OCI-LY3 (cell line): ENCODE measurements at regions not wholly inside any gene's neighbourhood (a gene's known extent, or its start where the extent isn't known, plus 50 kb on each side); places are given as distances from the start of the nearest gene placed in this dataset.

Experiments
- H2AFZ ChIP-seq: fragments of 200-600, 300-600 bp; shearing (Covaris generic); 2 replicates; pipeline ENCODE4 v1.6.0; 2014; ENCODE audit warnings: antibody characterized with exemption, low read depth, low read length
- H3K27ac ChIP-seq: fragments of 200-600, 300-600 bp; sonication (generic); 2 replicates; pipeline ENCODE4 v1.5.1; 2014; ENCODE audit warnings: mild to moderate bottlenecking, low read length, moderate library complexity, mixed read lengths
- H3K27me3 ChIP-seq: fragments of 200-600, 300-600 bp; sonication (generic); 2 replicates; pipeline ENCODE4 v1.6.1; 2014; ENCODE audit warnings: low read depth, low read length, mixed read lengths
- H3K36me3 ChIP-seq: fragments of 200-600, 300-600 bp; sonication (generic); replicated peaks from 2 replicates; pipeline ENCODE3; 2014; ENCODE audit warnings: low read depth, low read length, mixed read lengths
- H3K4me1 ChIP-seq: fragments of 300-600, 200-600 bp; sonication (generic); 2 replicates; pipeline ENCODE4 v1.6.1; 2014; ENCODE audit warnings: low read length, mixed read lengths
- H3K4me2 ChIP-seq: fragments of 200-600, 300-600 bp; sonication (generic); 2 replicates; pipeline ENCODE4 v1.6.1; 2014; ENCODE audit warnings: low read length, mixed read lengths
- H3K4me3 ChIP-seq: fragments of 300-600, 200-600 bp; sonication (generic); 2 replicates; pipeline ENCODE4 v1.5.1; 2014; ENCODE audit warnings: antibody characterized with exemption, mild to moderate bottlenecking, low read length, moderate library complexity
- H3K79me2 ChIP-seq: fragments of 300-600, 200-600 bp; shearing (Covaris generic); 2 replicates; pipeline ENCODE4 v1.6.1; 2014; ENCODE audit warnings: mild to moderate bottlenecking, low read length, mixed read lengths
- H3K9ac ChIP-seq: fragments of 300-600, 200-600 bp; shearing (Covaris generic); 2 replicates; pipeline ENCODE4 v1.6.0; 2014; ENCODE audit warnings: mild to moderate bottlenecking, low read length, moderate library complexity
- H3K9me3 ChIP-seq: fragments of 200-600, 300-600 bp; shearing (Covaris generic); 2 replicates; pipeline ENCODE4 v1.6.1; 2014; ENCODE audit warnings: low read length, mixed read lengths; ENCODE audit not compliant: insufficient read depth
- H4K20me1 ChIP-seq: fragments of 200-600, 300-600 bp; sonication (generic); 2 replicates; pipeline ENCODE4 v1.6.1; 2016; ENCODE audit warnings: low read length, mixed read lengths; ENCODE audit not compliant: insufficient read depth
- CTCF ChIP-seq: fragments of 200-600, 300-600 bp; sonication (generic); IDR thresholded peaks from 2 replicates; pipeline ENCODE4 v1.5.1; 2014; ENCODE audit warnings: antibody characterized with exemption, low read length, low read depth
- EZH2phosphoT487 ChIP-seq: fragments of 200-600 bp; shearing (Covaris generic); IDR thresholded peaks from 2 replicates; pipeline ENCODE4 v1.6.1; 2018; ENCODE audit warnings: antibody characterized with exemption, mixed run types, low read depth

DNA sequence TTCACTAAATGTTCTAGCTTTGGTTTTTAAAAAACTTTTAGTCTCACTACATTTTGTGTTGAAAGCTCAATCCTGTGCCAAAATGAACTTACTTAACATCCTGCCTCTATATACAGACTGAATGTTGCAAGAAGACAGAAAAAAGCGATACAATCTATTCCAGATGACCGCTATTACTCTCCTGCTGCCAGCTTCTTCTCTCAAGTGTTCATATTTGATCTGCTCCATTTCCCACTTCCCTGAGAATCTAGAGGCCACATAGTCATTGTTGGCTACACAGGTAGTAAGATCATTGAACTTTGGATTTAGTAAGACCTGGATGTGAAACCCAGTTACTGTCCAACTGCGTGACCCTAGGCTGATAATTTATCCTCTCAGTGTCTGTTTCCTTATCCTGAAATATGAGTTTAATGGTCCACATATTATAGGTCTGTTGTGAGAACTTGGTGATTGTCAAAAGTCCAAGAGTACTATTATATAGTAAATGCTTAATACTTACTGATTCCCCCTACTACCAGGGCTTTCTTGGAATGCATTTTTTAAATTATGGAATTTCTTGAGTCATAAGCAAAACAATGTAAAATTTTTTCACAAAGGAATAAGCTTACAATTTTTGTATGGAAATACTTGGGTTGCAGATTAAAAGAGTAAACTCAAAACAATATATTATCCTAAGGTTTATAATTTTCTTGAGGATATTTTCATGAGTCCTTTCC is 976.8 kb upstream of the ADGRL3 start:
- Histone ChIP-seq H3K27ac (no peak overlapping the region), H3K4me1 (peaks cover 3% of the 10 kb centered on the region; the same call in 1 of the 2 replicates), H2AFZ (no peak overlapping the region), H3K27me3 (no peaks in the 10 kb centered on the region), H3K79me2 (no peaks in the 10 kb centered on the region), H3K9me3 (no peaks in the 10 kb centered on the region), H4K20me1 (no peaks in the 10 kb centered on the region), H3K4me2 (no peak overlapping the region), H3K4me3 (no peak overlapping the region), H3K9ac (no peak overlapping the region), H3K36me3 (no peaks in the 10 kb centered on the region)
- TF ChIP-seq CTCF: no peak
- TF ChIP-seq EZH2phosphoT487: no peak

GRCh38 chr4:60241866-60242265 is 958.3 kb upstream of the ADGRL3 start:
- no peak overlapping the region for H3K9ac ChIP-seq
- TF ChIP-seq CTCF (no peak), EZH2phosphoT487 (no peak)
- no peaks in the 10 kb centered on the region for H4K20me1 ChIP-seq
- H3K4me3 ChIP-seq: no peak overlapping the region
- H3K36me3 ChIP-seq: no peaks in the 10 kb centered on the region
- H3K27ac ChIP-seq: no peak overlapping the region
- no peak overlapping the region for H2AFZ ChIP-seq
- no peaks in the 10 kb centered on the region for H3K9me3 ChIP-seq
- no peaks in the 10 kb centered on the region for H3K4me1 ChIP-seq
- no peak overlapping the region for H3K4me2 ChIP-seq
- no peaks in the 10 kb centered on the region for H3K27me3 ChIP-seq
- H3K79me2 ChIP-seq: no peaks in the 10 kb centered on the region

DNA sequence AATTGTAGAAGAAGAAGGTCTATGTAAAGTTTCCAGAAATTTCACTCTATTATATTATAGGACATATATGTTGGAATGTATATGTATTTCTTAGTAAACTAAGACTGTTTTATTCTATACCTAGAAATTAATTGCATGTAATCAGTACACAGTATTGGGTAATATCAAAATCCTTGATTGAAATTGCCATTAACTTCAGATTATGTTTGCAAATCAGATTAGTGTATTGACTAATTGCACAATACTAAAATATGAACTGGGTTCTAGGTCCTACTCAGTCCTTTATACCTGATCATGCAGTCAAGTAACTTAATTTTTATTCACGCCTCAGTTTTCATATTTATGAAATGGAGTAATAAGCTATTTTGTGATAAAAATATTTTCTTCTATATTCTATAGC is 950.3 kb upstream of the ADGRL3 start:
- H4K20me1 ChIP-seq: no peaks in the 10 kb centered on the region
- H3K4me1 ChIP-seq: no peaks in the 10 kb centered on the region
- H3K9ac ChIP-seq: no peak overlapping the region
- no peaks in the 10 kb centered on the region for H3K9me3 ChIP-seq
- no peak overlapping the region for H3K4me2 ChIP-seq
- H3K4me3 ChIP-seq: no peak overlapping the region
- H2AFZ ChIP-seq: no peak overlapping the region
- no peak for TF ChIP-seq EZH2phosphoT487
- no peak for TF ChIP-seq CTCF
- no peak overlapping the region for H3K27ac ChIP-seq
- H3K79me2 ChIP-seq: no peaks in the 10 kb centered on the region
- no peaks in the 10 kb centered on the region for H3K36me3 ChIP-seq
- no peaks in the 10 kb centered on the region for H3K27me3 ChIP-seq

DNA sequence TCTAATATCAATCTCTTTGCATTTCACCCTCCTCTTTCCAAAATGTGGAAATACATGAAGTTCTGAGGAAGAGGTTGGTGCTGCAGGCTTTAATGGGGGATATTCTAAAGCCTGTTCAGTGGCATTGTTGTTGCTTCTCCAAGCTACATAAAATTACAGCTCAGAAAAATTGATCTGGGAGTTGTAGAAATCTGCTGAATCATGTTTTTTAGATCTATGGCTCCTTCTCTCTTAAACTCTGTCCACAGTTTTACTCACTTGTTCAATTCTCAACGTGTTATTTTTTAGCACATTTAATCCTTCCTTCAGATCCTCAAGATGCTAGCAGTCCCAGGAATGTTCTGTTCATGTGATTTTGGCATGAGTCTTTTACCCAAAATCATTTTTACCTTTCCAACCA is 949.5 kb upstream of the ADGRL3 start:
- H3K9ac ChIP-seq: no peak overlapping the region
- no peaks in the 10 kb centered on the region for H4K20me1 ChIP-seq
- no peak overlapping the region for H2AFZ ChIP-seq

More for the DNA sequence above, 949.5 kb upstream of the ADGRL3 start:
- Histone ChIP-seq H3K4me2 (no peak overlapping the region), H3K9me3 (no peaks in the 10 kb centered on the region), H3K4me1 (no peaks in the 10 kb centered on the region), H3K27me3 (no peaks in the 10 kb centered on the region), H3K4me3 (no peak overlapping the region), H3K36me3 (no peaks in the 10 kb centered on the region), H3K79me2 (no peaks in the 10 kb centered on the region), H3K27ac (no peak overlapping the region)
- no peak for TF ChIP-seq CTCF
- TF ChIP-seq EZH2phosphoT487: no peak
